Immature natural killer cell (primary cell): ENCODE measurements at regions not wholly inside any gene's neighbourhood (a gene's known extent, or its start where the extent isn't known, plus 50 kb on each side); places are given as distances from the start of the nearest gene placed in this dataset.

Source experiments
- DNase-seq, 3 donors: peaks; one replicate each; pipeline ENCODE4 v3.0.0; 2022; ENCODE audit warnings: mixed read lengths in 1 of 3
- H3K27ac Mint-ChIP-seq, 6 donors: one replicate each; pipeline ENCODE4 v1.8.0; 2020; ENCODE audit warnings: mixed read lengths in 6 of 6, mild to moderate bottlenecking in 5 of 6, inconsistent platforms in 4 of 6, moderate library complexity in 3 of 6
- H3K27me3 Mint-ChIP-seq, 3 donors: one replicate each; pipeline ENCODE4 v1.8.0; 2020 to 2021; ENCODE audit warnings: low read depth in 3 of 3, mild to moderate bottlenecking in 3 of 3, mixed read lengths in 3 of 3, moderate library complexity in 3 of 3, inconsistent platforms in 1 of 3
- H3K36me3 Mint-ChIP-seq, 3 donors: one replicate each; pipeline ENCODE4 v1.8.0; 2020; ENCODE audit warnings: mixed read lengths in 3 of 3, inconsistent platforms in 2 of 3, mild to moderate bottlenecking in 2 of 3
- H3K4me1 Mint-ChIP-seq, 2 donors: one replicate each; pipeline ENCODE4 v1.8.0; 2020; ENCODE audit warnings: inconsistent platforms in 2 of 2, mild to moderate bottlenecking in 2 of 2, mixed read lengths in 2 of 2, moderate library complexity in 1 of 2
- H3K4me3 Mint-ChIP-seq, 5 donors: one replicate each; pipeline ENCODE4 v1.8.0; 2020; ENCODE audit warnings: mild to moderate bottlenecking in 5 of 5, mixed read lengths in 5 of 5, inconsistent platforms in 3 of 5, moderate library complexity in 3 of 5
- H3K9me3 Mint-ChIP-seq, 6 donors: one replicate each; pipeline ENCODE4 v1.8.0; 2020; ENCODE audit warnings: mild to moderate bottlenecking in 6 of 6, mixed read lengths in 6 of 6, inconsistent platforms in 4 of 6, moderate library complexity in 3 of 6

- H3K4me1 Mint-ChIP-seq: no peaks in the 10 kb centered on the region
- peaks cover 0 to 12% (median 9%) of the 10 kb centered on the region in 6 donors for H3K9me3 Mint-ChIP-seq
- DNase-seq: no peak
- no peak overlapping the region for H3K27ac Mint-ChIP-seq
- no peak overlapping the region for H3K4me3 Mint-ChIP-seq
- peaks cover under 1 to 2% (median 2%) of the 10 kb centered on the region in 3 donors for H3K27me3 Mint-ChIP-seq
- no peaks in the 10 kb centered on the region for H3K36me3 Mint-ChIP-seq
Measured at GRCh38 chr11:127203490-127203889, 202.9 kb upstream of the KIRREL3 start.

GRCh38 chr11:127202105-127202504, 201.5 kb upstream of the KIRREL3 start:
- Mint-ChIP-seq H3K4me1 (no peaks in the 10 kb centered on the region), H3K27ac (no peak overlapping the region), H3K27me3 (peaks cover 0 to 2% (median 1%) of the 10 kb centered on the region in 3 donors), H3K9me3 (peaks cover 0 to 12% (median 6%) of the 10 kb centered on the region in 6 donors), H3K36me3 (no peaks in the 10 kb centered on the region), H3K4me3 (no peak overlapping the region)
- no peak for DNase-seq

- Mint-ChIP-seq H3K36me3 (no peaks in the 10 kb centered on the region), H3K27me3 (peaks cover 0 to 4% (median 0%) of the 10 kb centered on the region in 3 donors), H3K4me1 (no peaks in the 10 kb centered on the region), H3K9me3 (peaks cover 0 to 5% (median under 1%) of the 10 kb centered on the region in 6 donors), H3K4me3 (no peak overlapping the region), H3K27ac (no peak overlapping the region)
- no peak for DNase-seq
Measured at GRCh38 chr11:127199306-127199801, 198.8 kb upstream of the KIRREL3 start.

- Mint-ChIP-seq H3K4me1 (no peaks in the 10 kb centered on the region), H3K9me3 (peaks cover 0 to 2% (median 0%) of the 10 kb centered on the region in 6 donors), H3K4me3 (no peak overlapping the region), H3K27ac (no peak overlapping the region), H3K27me3 (peaks cover 0 to 4% (median 2%) of the 10 kb centered on the region in 3 donors), H3K36me3 (no peaks in the 10 kb centered on the region)
- DNase-seq: no peak
Measured at GRCh38 chr11:127195501-127196120, 195.0 kb upstream of the KIRREL3 start.

- H3K27me3 Mint-ChIP-seq: peaks cover 0 to 4% (median 2%) of the 10 kb centered on the region in 3 donors
- H3K4me3 Mint-ChIP-seq: no peak overlapping the region
- DNase-seq: no peak
- H3K4me1 Mint-ChIP-seq: no peaks in the 10 kb centered on the region
- no peaks in the 10 kb centered on the region for H3K36me3 Mint-ChIP-seq
- H3K9me3 Mint-ChIP-seq: peaks cover 0 to 2% (median 0%) of the 10 kb centered on the region in 6 donors
- no peak overlapping the region for H3K27ac Mint-ChIP-seq
Measured at GRCh38 chr11:127194521-127194920, 194.0 kb upstream of the KIRREL3 start.

GRCh38 chr11:127193950-127194349, 193.4 kb upstream of the KIRREL3 start:
- H3K4me3 Mint-ChIP-seq: no peak overlapping the region
- H3K27ac Mint-ChIP-seq: no peak overlapping the region
- H3K9me3 Mint-ChIP-seq: peaks cover 0 to 2% (median 0%) of the 10 kb centered on the region in 6 donors
- no peaks in the 10 kb centered on the region for H3K4me1 Mint-ChIP-seq
- no peaks in the 10 kb centered on the region for H3K36me3 Mint-ChIP-seq
- DNase-seq: no peak
- peaks cover 0 to 4% (median 2%) of the 10 kb centered on the region in 3 donors for H3K27me3 Mint-ChIP-seq

- H3K4me1 Mint-ChIP-seq: no peaks in the 10 kb centered on the region
- H3K27me3 Mint-ChIP-seq: peaks cover 0 to 4% (median 2%) of the 10 kb centered on the region in 3 donors
- no peaks in the 10 kb centered on the region for H3K36me3 Mint-ChIP-seq
- no peak overlapping the region for H3K27ac Mint-ChIP-seq
- no peak for DNase-seq
- peaks cover 0 to 4% (median 0%) of the 10 kb centered on the region in 6 donors for H3K9me3 Mint-ChIP-seq
- H3K4me3 Mint-ChIP-seq: no peak overlapping the region
Measured at GRCh38 chr11:127191689-127192088, 191.1 kb upstream of the KIRREL3 start.

GRCh38 chr11:127191261-127191660, 190.7 kb upstream of the KIRREL3 start:
- no peak for DNase-seq
- H3K36me3 Mint-ChIP-seq: no peaks in the 10 kb centered on the region
- H3K4me3 Mint-ChIP-seq: no peak overlapping the region
- peaks cover under 1 to 4% (median 2%) of the 10 kb centered on the region in 3 donors for H3K27me3 Mint-ChIP-seq
- peaks cover 0 to 4% (median 0%) of the 10 kb centered on the region in 6 donors for H3K9me3 Mint-ChIP-seq
- no peak overlapping the region for H3K27ac Mint-ChIP-seq
- no peaks in the 10 kb centered on the region for H3K4me1 Mint-ChIP-seq

- Mint-ChIP-seq H3K27me3 (peaks cover 3 to 6% (median 4%) of the 10 kb centered on the region in 3 donors), H3K4me1 (no peaks in the 10 kb centered on the region), H3K27ac (no peak overlapping the region), H3K4me3 (no peak overlapping the region), H3K36me3 (no peaks in the 10 kb centered on the region), H3K9me3 (peaks cover 0 to 7% (median 0%) of the 10 kb centered on the region in 6 donors)
- no peak for DNase-seq
Measured at GRCh38 chr11:127182586-127183203, 182.1 kb upstream of the KIRREL3 start.

- DNase-seq: no peak
- no peak overlapping the region for H3K4me3 Mint-ChIP-seq
- no peaks in the 10 kb centered on the region for H3K4me1 Mint-ChIP-seq
- H3K36me3 Mint-ChIP-seq: no peaks in the 10 kb centered on the region
- no peak overlapping the region for H3K27ac Mint-ChIP-seq
- peaks cover 0 to 2% (median 0%) of the 10 kb centered on the region in 6 donors for H3K9me3 Mint-ChIP-seq
- H3K27me3 Mint-ChIP-seq: peaks cover 0 to 4% (median 3%) of the 10 kb centered on the region in 3 donors
Measured at GRCh38 chr11:127157225-127157624, 156.7 kb upstream of the KIRREL3 start.

GRCh38 chr11:127149410-127149809, 148.8 kb upstream of the KIRREL3 start:
- Mint-ChIP-seq H3K36me3 (no peaks in the 10 kb centered on the region), H3K4me1 (no peaks in the 10 kb centered on the region), H3K27ac (no peak overlapping the region), H3K4me3 (no peak overlapping the region), H3K27me3 (peaks cover 0 to 5% (median 4%) of the 10 kb centered on the region in 3 donors), H3K9me3 (peaks cover 0 to 9% (median 0%) of the 10 kb centered on the region in 6 donors)
- no peak for DNase-seq

- no peaks in the 10 kb centered on the region for H3K4me1 Mint-ChIP-seq
- peaks cover 0 to 6% (median 0%) of the 10 kb centered on the region in 6 donors for H3K9me3 Mint-ChIP-seq
- no peaks in the 10 kb centered on the region for H3K36me3 Mint-ChIP-seq
- peaks cover 0 to 2% (median 2%) of the 10 kb centered on the region in 3 donors for H3K27me3 Mint-ChIP-seq
- H3K4me3 Mint-ChIP-seq: no peak overlapping the region
- no peak for DNase-seq
- no peak overlapping the region for H3K27ac Mint-ChIP-seq
Measured at GRCh38 chr11:127143251-127143650, 142.7 kb upstream of the KIRREL3 start.

- no peak overlapping the region for H3K4me3 Mint-ChIP-seq
- H3K9me3 Mint-ChIP-seq: peaks cover 0 to 1% (median 0%) of the 10 kb centered on the region in 6 donors
- no peaks in the 10 kb centered on the region for H3K36me3 Mint-ChIP-seq
- DNase-seq: no peak
- H3K4me1 Mint-ChIP-seq: no peaks in the 10 kb centered on the region
- peaks cover 0 to 5% (median 0%) of the 10 kb centered on the region in 3 donors for H3K27me3 Mint-ChIP-seq
- H3K27ac Mint-ChIP-seq: no peak overlapping the region
Measured at GRCh38 chr11:127138613-127139012, 138.0 kb upstream of the KIRREL3 start.

- no peaks in the 10 kb centered on the region for H3K36me3 Mint-ChIP-seq
- peaks cover 0 to 2% (median 0%) of the 10 kb centered on the region in 6 donors for H3K9me3 Mint-ChIP-seq
- H3K4me3 Mint-ChIP-seq: no peak overlapping the region
- no peaks in the 10 kb centered on the region for H3K4me1 Mint-ChIP-seq
- no peak for DNase-seq
- peaks cover 0 to 5% (median 0%) of the 10 kb centered on the region in 3 donors for H3K27me3 Mint-ChIP-seq
- no peak overlapping the region for H3K27ac Mint-ChIP-seq
Measured at GRCh38 chr11:127137771-127138280, 137.3 kb upstream of the KIRREL3 start.
